ENCODE measurements at regions not wholly inside any gene's neighbourhood (a gene's known extent, or its start where the extent isn't known, plus 50 kb on each side); places are given as distances from the start of the nearest gene placed in this dataset.

- no peak for DNase-seq
These were observed 193.0 kb downstream of the C12orf50 start for GRCh38 chr12:87836190-87836589.

GRCh38 chr12:87828382-87828973 lies 200.7 kb downstream of the C12orf50 start:
- no peak for DNase-seq

- no peak for DNase-seq
These were observed 201.4 kb downstream of the C12orf50 start for GRCh38 chr12:87827638-87828264.

- DNase-seq: no peak
These were observed 206.3 kb downstream of the C12orf50 start for GRCh38 chr12:87822923-87823322.

- no peak for DNase-seq
These were observed 208.5 kb downstream of the C12orf50 start for GRCh38 chr12:87820524-87821202.

- no peak for DNase-seq
These were observed 210.8 kb downstream of the C12orf50 start for GRCh38 chr12:87818441-87818840.

GRCh38 chr12:87815771-87816585 lies 213.2 kb downstream of the C12orf50 start:
- DNase-seq: no peak

- no peak for DNase-seq
These were observed 214.6 kb downstream of the C12orf50 start for GRCh38 chr12:87814625-87815024.

GRCh38 chr12:87813476-87814234 lies 215.5 kb downstream of the C12orf50 start:
- no peak for DNase-seq

- no peak for DNase-seq
These were observed 216.5 kb downstream of the C12orf50 start for GRCh38 chr12:87812681-87813080.

- no peak for DNase-seq
These were observed 217.2 kb downstream of the C12orf50 start for GRCh38 chr12:87812030-87812429.

GRCh38 chr12:87809916-87810315 lies 219.3 kb downstream of the C12orf50 start:
- DNase-seq: no peak

GRCh38 chr12:87807086-87807485 lies 222.1 kb downstream of the C12orf50 start:
- no peak for DNase-seq

- no peak for DNase-seq
These were observed 222.9 kb downstream of the C12orf50 start for GRCh38 chr12:87806310-87806709.

GRCh38 chr12:87804386-87804785 lies 224.8 kb downstream of the C12orf50 start:
- DNase-seq: no peak

GRCh38 chr12:87802721-87803011 lies 226.5 kb downstream of the C12orf50 start:
- DNase-seq: no peak

- no peak for DNase-seq
These were observed 227.1 kb downstream of the C12orf50 start for GRCh38 chr12:87801860-87802720.

GRCh38 chr12:87796961-87797516 lies 232.2 kb downstream of the C12orf50 start:
- DNase-seq: no peak

- no peak for DNase-seq
These were observed 233.6 kb downstream of the C12orf50 start for GRCh38 chr12:87795555-87795954.

- DNase-seq: no peak
These were observed 234.3 kb downstream of the C12orf50 start for GRCh38 chr12:87794854-87795253.

GRCh38 chr12:87793131-87793530 lies 236.1 kb downstream of the C12orf50 start:
- DNase-seq: no peak

GRCh38 chr12:87784350-87784749 lies 244.9 kb downstream of the C12orf50 start:
- peak; percentile 26 for DNase-seq

Measured in NCI-H1436 (cell line).